NCI-H510A (cell line): ENCODE measurements at regions not wholly inside any gene's neighbourhood (a gene's known extent, or its start where the extent isn't known, plus 50 kb on each side); places are given as distances from the start of the nearest gene placed in this dataset.
A peak's percentile ranks its signal among the peaks of the same experiment; 100 is the strongest.
"Not testable (repeated sequence)": the region's sequence is repeated elsewhere in the genome, so short reads cannot be mapped to it uniquely, and the experiment has no call there.

Experiments used
- DNase-seq: peaks from one replicate; lab custom pipeline; 2025; lab: John Stamatoyannopoulos, UW

DNA sequence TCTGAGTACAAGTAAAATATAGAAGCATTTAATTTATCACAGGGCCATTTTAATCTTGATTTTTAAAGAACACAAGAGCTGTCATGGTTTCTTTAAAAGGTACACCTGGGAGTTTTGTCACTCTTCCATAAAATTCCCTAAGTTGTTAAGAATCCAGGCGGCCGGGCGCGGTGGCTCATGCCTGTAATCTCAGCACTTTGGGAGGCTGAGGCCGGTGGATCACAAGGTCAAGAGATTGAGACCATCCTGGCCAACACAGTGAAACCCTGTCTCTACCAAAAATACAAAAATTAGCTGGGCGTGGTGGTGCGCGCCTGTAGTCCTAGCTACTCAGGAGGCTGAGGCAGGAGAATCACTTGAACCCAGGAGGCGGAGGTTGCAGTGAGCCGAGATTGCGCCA, 278.3 kb downstream of the PCDH17 start:
- not testable (repeated sequence) for DNase-seq

DNA sequence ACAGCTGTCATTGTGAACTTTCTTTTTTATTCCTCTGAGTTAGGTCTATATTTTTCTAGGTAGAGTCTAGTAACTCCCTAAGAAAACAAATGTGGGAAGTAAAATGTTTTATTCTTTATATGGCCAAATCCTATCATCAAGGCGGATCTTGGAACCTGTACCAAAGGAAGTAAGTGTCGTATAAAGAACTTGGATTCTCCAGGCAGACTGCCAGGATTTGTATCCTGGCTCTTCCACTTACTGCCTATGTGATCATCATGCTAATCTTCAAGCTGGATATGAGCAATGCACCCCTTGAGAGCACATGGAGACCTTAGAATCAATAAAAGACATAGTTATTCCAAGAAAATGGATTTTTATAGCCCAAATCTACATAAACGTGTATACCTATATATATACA, 286.5 kb downstream of the PCDH17 start:
- no peak for DNase-seq

DNA sequence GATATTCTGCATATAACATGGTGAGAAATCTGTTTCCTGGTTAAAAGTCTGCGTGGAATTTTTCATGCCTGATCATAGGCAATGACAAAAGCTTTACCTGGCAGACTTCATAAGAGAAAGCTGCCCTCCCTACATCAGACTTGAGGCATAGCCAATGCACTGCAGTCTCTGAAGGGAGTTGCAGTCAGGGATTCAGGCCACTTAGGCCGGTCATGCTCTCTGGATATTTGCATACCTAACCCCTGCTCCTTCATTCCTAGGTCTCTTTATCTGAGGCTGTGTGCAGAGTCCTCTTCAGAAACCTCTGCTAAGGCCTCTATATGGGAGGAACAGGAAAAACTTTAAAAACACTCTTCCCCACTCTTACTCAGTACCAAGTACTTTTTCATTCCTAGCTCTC, 287.4 kb downstream of the PCDH17 start:
- no peak for DNase-seq

DNA sequence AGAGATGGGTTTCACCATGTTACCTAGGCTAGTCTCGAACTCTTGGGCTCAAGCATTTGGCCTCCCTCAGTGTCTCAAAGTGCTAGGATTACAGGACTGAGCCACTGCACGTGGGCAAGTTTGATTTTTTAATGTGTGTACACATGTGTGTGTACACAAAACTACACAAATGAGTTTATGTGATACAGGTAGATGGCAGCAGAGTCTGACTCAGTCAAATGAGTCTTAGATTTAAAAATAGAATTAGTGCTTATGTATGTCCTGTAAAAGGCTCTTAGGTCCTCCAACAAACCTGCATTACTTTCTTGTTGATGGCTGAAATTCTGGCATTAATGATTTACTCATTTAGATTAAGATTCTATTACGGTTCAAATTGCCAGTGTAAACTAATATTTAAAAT, 293.7 kb downstream of the PCDH17 start:
- DNase-seq = no peak

DNA sequence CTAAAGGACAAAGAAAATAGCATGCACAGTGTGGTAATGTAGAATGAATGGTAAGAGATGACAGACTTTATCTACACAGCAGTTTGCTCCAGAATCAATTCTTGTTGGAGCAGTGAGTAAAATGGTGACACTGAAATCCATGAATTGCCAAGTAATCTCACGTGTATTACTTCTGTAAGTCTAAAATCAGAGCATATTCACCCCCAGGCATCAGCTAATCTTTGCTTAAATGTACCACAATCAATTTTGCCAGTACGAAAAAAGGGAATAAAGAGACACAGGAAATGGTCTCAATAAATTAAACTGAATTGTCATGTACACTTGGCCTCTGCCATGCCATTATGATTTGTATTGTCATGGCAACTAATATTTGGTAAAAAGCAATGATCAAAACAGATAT, 294.2 kb downstream of the PCDH17 start:
- no peak for DNase-seq

DNA sequence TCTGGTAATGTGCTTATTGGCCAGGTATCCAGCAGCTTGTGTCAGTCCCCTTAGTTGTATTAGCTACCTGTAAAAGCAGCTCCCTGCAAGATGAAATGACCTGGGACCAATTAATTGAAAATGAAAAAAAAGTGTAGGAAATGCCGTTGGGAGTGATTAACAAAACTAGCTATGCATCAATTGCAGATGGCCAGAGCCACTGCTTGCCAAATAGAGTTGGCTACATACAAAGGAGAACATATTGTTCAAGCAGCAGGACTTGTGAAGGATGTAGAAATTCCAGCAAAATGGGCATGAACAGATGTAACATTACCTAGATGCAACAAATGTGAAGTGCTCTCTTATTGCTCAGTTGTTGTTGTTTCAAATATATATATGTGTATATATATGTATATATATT, 300.5 kb downstream of the PCDH17 start:
- DNase-seq = no peak

DNA sequence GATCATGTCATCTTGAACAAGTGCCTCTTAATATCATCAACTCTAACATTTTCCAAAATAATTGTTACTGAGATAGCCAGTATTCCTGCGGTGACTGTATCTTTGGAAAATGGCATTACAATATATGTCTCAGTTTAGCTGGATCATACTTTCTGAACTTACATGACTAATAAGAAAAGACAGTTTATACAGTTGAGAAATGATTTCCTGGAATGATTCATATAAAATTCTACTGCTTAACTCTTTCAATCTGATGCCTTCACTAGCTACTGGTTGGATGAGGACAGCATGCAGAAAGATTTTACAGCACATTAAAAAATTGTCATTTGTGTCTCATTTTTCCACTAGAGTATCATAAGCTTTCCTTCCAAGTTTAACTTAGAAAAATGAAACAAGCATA, 302.1 kb downstream of the PCDH17 start:
- no peak for DNase-seq

DNA sequence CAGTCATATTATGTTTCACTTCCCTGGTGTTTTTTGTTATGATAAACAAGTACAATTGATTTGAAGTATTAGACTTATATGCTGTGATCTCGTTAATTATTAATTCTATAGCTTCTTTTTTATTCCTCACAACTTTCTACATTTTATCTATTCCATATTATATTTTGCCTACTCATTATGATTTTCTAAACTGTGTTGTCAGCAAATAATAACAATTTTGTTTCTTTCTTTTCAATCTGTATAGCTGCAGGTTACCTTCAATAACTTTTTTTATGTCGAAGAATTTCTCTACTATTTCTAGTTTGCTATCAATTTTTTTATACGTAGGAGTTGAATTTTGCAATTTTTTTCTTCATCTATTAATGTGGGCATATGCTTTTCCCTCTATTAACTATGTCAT, 304.4 kb downstream of the PCDH17 start:
- no peak for DNase-seq

DNA sequence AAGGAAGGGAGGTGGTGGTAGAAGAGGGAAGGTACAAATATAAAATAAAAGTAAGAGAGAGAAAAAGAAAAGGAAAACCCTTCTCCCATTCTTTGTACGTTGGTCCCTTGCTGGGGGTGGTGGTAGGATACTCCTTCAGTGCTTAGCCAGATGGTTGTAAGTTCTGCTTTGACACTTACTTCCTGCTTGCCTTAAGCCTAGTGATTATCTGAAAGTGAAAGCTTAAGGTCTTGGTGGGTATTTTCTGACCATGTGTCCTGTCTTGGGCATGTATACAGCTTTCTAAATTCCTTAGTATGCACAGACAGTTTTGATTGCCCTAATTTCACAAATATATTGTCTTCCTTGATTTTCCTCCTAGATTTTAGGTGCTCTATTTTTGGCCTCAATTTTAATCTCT, 314.8 kb downstream of the PCDH17 start:
- DNase-seq = no peak

DNA sequence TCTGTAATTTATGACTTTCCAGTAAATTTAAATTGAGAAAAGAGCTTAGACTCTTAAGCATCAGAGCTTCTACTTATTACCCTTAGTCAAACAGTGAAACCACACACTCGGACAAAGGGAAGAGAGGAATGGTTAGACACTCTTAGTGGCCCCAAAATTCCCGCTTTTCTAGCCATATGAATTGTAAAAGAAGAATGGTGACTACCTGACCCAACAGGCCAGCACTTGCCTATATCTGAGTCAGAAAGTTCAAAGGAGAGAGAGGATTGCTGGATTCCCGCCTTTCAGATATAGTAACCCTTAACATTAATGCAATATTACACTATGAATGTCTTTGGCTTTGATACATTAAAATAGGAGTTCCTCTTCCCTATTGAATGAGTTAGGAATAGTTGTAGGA, 317.3 kb downstream of the PCDH17 start:
- no peak for DNase-seq

DNA sequence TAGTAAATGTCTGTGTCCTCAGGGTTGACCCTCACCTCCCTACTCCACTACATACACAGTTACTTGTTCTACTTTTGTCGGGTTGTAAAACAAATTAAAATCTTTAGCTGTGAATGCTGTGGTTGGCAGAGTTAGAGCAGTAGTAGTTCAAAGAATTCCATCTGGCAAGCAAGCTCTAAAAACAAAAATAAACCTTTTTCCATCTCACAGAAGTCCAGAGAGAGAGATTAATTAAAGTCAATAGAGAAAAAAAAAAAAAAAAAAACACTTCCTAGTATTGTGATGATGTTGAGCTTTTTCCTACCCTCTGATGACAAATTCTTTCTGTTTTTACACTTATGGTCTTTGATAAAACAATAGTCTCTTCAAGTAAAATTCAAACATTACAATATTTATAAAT, 338.4 kb downstream of the PCDH17 start:
- no peak for DNase-seq

DNA sequence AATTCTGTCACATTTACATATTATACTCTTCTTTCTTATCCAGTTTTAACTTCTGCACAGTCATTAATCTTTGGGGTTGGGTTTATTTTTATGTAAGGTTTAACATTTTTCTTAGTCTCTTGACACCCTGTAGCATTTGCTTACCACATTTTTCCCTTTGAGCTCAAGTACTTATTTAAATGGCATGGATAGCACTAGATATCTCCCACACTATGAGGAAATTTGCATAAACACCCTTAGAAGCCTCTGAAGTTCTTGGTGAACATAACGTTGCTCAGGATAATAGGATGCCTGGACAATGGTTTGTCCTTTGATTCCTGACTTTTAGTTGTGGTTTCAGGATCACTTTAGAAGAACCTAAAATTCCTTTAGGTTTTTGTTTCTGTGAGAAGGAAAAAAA, 338.9 kb downstream of the PCDH17 start:
- DNase-seq = no peak

DNA sequence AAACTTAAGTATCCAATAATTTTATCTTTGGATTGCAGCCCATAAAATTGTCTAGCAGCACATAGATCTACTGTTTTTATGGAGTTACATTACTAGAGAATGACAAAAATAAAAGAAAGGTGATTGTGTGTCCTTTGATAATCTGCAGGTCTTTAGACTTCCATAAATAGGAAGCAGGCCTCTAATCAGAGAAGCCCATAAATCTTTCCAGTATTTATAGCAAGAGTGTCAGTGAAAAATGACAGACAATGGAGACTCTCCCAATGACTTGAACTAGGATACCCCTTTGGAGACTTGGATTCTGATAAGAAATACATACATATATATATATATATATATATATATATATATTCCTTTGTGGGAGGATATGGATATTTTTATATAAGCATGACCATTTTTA, 351.2 kb downstream of the PCDH17 start:
- DNase-seq = no peak

DNA sequence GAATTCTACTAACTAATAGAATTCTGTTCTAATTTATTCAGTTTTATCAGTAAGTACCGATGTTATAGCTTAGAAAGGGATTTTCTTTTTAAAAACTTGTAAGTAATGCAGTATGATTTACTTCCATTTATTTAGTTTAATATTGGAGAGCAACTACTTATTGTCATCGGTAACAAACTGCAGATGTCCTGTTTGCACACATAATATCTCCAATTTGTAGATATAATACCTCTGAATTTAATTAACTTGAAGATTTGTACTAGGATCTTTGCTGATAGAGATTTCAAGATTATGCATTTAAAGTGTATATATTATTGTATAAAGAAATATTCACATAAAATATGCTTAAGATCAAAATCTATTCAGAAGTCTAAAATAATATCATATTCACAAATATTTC, 356.7 kb downstream of the PCDH17 start:
- no peak for DNase-seq

DNA sequence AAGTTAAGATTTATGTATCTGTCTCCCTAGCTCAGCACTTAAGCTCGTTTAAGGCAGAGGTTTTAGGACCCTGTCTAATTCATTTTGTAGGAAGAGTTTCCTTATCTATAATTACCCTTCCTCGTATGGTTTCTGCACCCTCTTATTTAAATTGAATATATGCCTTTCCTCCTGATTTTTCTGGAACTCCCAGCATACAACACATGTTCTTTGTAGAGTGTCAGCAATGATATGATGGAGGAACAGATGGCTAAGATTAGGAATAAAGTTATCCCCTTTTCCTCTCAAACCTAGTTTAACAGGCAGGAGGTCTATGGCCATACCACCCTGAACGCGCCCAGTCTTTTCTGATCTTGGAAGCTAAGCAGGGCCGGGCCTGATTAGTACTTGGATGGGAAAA, 359.5 kb downstream of the PCDH17 start:
- no peak for DNase-seq

DNA sequence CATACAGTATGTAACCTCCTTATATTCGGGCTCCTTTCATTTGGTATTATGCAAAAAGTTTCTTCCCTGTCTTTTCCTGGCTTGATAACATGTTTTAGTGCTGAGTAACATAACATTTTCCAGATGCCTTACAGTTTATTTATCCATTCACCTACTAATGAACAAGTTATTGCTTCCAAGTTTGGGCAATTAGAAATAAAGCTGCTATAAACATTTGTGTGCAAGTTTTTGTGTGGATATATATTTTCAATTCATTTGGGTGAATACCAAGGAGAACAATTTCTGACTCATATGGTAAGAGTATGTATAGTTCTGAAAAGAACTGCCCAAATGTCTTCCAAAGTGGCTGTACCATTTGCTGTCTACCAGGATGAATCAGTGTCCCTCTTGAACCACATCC, 360.9 kb downstream of the PCDH17 start:
- DNase-seq = no peak

DNA sequence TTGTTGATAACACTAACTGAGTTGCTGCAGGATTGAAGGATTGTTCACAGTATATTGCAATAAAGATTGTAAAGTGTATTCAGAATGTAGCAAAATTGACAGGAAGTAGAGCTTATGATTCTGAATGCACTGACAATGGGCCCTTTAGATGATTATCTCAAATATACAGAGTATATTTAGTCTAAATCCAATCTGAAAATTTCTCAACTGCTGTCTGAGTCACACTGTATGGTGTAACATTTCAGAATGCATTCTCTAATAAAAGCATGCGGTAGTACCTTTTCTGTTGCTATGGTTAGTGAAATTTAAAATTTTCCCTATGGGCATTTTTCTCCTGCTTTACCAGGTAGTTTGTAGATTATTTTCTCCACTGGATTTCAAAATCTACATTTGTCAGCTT, 365.2 kb downstream of the PCDH17 start:
- DNase-seq = no peak

DNA sequence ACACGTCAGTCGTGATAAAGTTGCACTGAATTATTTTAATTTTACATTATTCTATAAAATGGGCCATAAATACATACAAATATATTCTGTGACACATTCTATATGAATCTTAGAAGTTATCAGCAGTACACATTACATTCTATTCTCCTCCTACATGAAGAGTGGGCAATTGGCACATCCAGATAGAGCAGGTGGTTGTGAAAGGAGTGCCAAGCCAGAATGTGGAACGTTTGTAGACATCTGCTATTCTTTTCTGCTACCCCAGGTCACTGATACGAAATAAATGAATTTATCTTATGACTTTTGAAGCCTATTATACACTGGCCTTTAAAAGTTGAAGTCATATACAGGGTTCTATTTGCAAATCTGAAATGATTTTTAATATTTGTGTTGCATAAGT, 373.2 kb downstream of the PCDH17 start:
- DNase-seq = no peak

DNA sequence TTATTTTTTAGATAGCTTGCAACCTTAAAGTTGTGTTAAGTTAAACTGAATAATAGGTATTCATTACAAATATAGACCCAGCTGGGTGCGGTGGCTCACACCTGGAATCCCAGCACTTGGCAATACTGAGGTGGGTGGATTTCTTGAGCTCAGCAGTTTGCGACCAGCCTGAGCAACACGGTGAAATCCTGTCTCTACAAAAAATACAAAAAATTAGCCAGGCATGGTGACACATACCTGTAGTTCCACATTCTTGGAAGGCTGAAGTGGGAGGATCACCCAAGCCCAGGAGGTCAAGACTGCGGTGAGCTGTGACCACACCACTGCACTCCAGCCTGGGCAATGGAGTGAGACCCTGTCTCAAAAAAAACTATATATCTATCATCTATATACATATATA, 386.5 kb downstream of the PCDH17 start:
- no peak for DNase-seq

DNA sequence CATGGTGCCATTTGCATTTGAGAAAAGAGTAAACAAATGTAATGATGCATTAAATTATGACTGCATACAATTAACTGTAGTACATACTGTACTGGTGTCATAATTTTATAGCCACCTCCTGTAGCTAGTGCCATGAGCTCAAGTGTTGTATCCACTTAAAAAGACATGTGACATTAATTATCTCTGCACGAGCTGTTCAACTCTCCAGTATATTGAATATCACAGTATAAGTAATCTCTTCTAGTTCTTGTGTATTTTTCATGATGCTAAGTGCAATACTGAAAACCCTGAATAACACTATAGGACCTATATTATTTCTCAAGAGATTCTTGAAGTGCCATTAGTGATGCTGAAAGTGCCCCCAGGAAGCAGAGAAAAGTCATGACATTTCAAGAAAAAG, 387.3 kb downstream of the PCDH17 start:
- DNase-seq = peak; percentile 21

DNA sequence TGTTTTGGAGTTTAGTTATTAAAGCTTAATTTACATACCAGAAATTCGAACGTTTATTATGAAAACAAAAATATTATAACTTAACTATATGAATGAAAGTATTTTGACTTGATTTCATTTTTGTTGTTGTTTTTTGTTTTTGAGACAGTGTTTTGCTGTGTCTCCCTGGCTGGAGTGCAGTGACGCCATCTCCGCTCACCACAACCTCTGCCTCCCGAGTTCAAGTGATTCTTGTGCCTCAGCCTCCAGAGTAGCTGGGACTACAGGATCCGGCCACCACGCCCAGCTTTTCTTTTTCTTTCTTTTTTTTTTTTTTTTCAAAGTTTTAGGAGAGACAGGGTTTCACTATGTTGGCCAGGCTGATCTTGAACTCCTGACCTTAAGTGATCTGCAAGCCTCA, 392.6 kb downstream of the PCDH17 start:
- DNase-seq = no peak

DNA sequence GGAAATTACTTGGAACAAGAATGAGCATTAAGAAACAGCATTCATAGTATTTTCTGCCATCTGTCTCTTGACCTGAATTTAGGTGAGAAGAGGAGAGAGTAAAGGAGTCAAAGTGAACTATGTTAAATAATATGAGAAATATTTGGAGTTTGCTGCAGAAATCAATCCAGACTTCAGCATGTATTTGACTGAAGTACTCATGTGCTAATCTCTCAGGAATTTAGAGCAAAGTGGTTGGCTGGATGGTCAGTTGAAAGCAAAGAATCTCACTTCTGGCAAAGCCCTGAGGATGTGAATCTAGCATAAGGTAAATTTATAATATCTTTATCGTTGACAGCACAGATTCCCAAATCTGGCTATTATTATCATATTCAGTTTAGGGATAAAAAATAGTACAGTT, 394.3 kb downstream of the PCDH17 start:
- DNase-seq = no peak

DNA sequence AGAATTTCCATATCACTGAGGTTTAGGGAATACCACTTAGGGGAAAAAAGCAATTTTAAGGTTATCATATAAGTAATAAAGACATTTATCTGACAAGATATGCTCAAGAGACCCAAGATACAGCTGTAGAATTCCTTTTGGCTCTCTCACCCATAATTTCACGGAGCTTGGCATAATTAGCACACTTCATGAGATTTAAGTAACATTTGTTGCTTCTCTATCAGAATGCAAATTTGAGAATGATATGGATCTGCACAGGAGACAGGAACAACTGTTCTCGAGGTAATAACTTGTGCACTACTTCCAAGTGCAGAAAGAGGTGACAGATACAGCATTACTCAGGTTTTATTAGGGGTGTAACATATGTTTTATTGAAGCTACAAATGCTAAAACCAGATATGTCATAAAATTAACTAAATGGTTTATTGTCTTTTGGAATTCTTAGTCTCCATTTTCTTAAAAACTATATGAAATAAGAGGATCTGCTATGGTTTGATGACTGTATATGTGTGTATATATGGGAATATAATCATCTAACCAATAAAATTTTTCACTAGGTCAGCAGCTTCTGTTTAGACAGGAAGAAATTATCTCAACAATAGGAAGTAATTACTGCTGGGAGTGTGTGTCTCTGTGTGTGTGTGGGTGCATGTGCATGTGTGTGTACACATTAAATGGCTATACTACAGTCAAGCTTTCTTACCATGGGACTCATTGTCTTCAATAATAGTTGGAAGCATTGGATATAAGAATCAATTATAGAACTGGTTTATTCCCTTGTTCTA, 401.3 kb downstream of the PCDH17 start:
- DNase-seq = no peak

DNA sequence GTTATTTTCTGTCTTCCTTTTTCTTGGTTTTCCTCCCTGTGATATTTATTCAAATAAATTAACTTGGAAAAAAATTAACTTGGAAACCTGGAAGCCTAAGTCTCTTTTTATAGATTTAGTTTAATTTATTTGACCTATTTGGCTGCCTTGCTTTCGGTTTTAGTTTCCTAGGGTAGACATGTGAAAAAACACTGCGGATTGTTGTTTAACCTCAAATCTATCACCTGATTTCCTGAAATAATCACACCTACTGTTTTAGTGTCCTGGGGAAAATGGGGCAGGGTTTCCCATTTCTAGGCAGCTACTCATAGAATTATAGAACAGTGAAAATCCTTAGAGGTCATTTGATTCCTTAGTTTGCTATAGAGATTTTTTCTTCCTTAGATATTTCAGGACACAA, 412.4 kb downstream of the PCDH17 start:
- DNase-seq = no peak

DNA sequence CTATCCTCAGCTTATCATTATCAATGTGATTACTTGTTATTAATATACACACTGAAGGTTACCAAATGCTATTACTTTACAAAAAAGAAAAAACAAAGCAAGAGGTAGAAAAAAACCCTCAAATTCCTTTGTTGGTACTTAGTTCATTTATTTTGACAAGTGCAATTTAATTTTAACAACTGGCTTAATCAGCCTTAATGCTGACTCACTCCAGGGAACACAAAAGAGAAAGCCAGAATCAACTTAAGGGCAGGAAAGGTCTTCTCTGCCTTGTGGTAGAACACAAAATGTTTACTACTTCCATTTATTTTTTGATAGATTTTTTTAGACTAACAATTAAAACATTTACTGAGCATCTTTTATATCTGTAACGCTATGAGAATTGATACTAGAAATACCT, 417.1 kb downstream of the PCDH17 start:
- DNase-seq = no peak
